Trophoblast cell (in vitro differentiated cells and primary cell): ENCODE measurements at regions not wholly inside any gene's neighbourhood (a gene's known extent, or its start where the extent isn't known, plus 50 kb on each side); places are given as distances from the start of the nearest gene placed in this dataset.

Experiments used
- DNase-seq, 2 donors: peaks; one replicate each; pipeline ENCODE4 v3.0.0-alpha.2; 2016
- H2AFZ ChIP-seq: 2 replicates; pipeline ENCODE4 v1.6.1; 2013; ENCODE audit warnings: low read length, moderate library complexity, mild to moderate bottlenecking; ENCODE audit not compliant: insufficient read depth, poor library complexity
- H2AK5ac ChIP-seq: 2 replicates; pipeline ENCODE4 v1.6.1; 2013; ENCODE audit warnings: mild to moderate bottlenecking, low read length
- H2BK120ac ChIP-seq: 2 replicates; pipeline ENCODE4 v1.6.1; 2013; ENCODE audit warnings: low read length, mild to moderate bottlenecking, moderate library complexity; ENCODE audit not compliant: insufficient read depth, poor library complexity
- H2BK12ac ChIP-seq: 2 replicates; pipeline ENCODE4 v1.6.1; 2013; ENCODE audit warnings: mild to moderate bottlenecking, low read length, moderate library complexity
- H2BK5ac ChIP-seq: 2 replicates; pipeline ENCODE4 v1.6.1; 2013; ENCODE audit warnings: low read length, low read depth, moderate library complexity, mild to moderate bottlenecking; ENCODE audit not compliant: poor library complexity
- H3K14ac ChIP-seq: 2 replicates; pipeline ENCODE4 v1.6.1; 2013; ENCODE audit warnings: mild to moderate bottlenecking, low read length
- H3K18ac ChIP-seq: 2 replicates; pipeline ENCODE4 v1.6.1; 2013; ENCODE audit warnings: mild to moderate bottlenecking, low read length
- H3K23ac ChIP-seq: 2 replicates; pipeline ENCODE4 v1.6.1; 2013; ENCODE audit warnings: low read length
- H3K27ac ChIP-seq: 2 replicates; pipeline ENCODE4 v1.5.1; 2013; ENCODE audit warnings: low read depth, mild to moderate bottlenecking, inconsistent platforms, low read length, moderate library complexity
- H3K27me3 ChIP-seq: 2 replicates; pipeline ENCODE4 v1.6.1; 2013; ENCODE audit warnings: inconsistent platforms, mild to moderate bottlenecking, low read length, moderate library complexity; ENCODE audit not compliant: insufficient read depth
- H3K36me3 ChIP-seq, 2 experiments: 1 replicate in 1 of 2; 2 replicates in 1 of 2; pipeline ENCODE4 v1.6.1; 2013; ENCODE audit warnings: low read length in 2 of 2, mild to moderate bottlenecking in 2 of 2, moderate library complexity in 1 of 2; ENCODE audit not compliant: insufficient read depth in 2 of 2, control insufficient read depth in 1 of 2
- H3K4ac ChIP-seq: 2 replicates; pipeline ENCODE4 v1.6.1; 2013; ENCODE audit warnings: low read depth, mild to moderate bottlenecking, low read length, moderate library complexity
- H3K4me1 ChIP-seq, 2 experiments: 1 replicate in 1 of 2; 2 replicates in 1 of 2; pipeline ENCODE4 v1.6.1; 2013; ENCODE audit warnings: low read length in 2 of 2, mild to moderate bottlenecking in 2 of 2, moderate library complexity in 1 of 2; ENCODE audit not compliant: insufficient read depth in 2 of 2, control insufficient read depth in 1 of 2
- H3K4me2 ChIP-seq: 2 replicates; pipeline ENCODE4 v1.6.1; 2013; ENCODE audit warnings: inconsistent platforms, mild to moderate bottlenecking, low read length, moderate library complexity
- H3K4me3 ChIP-seq: 2 replicates; pipeline ENCODE4 v1.5.1; 2013; ENCODE audit warnings: mild to moderate bottlenecking, low read depth, low read length, inconsistent platforms
- H3K79me1 ChIP-seq: one replicate; pipeline ENCODE4 v1.6.1; 2013; ENCODE audit warnings: low read length
- H3K79me2 ChIP-seq: 2 replicates; pipeline ENCODE4 v1.6.1; 2013; ENCODE audit warnings: low read length, mild to moderate bottlenecking; ENCODE audit not compliant: control insufficient read depth, insufficient read depth, poor library complexity
- H3K9ac ChIP-seq: 2 replicates; pipeline ENCODE4 v1.6.1; 2013; ENCODE audit warnings: mild to moderate bottlenecking, low read length
- H3K9me3 ChIP-seq: 2 replicates; pipeline ENCODE4 v1.6.1; 2013; ENCODE audit warnings: low read depth, mild to moderate bottlenecking, control low read depth, inconsistent platforms, low read length; ENCODE audit not compliant: insufficient read depth
- H4K12ac ChIP-seq: 2 replicates; pipeline ENCODE4 v1.6.1; 2013; ENCODE audit warnings: low read depth, mild to moderate bottlenecking, low read length, moderate library complexity
- H4K8ac ChIP-seq: 2 replicates; pipeline ENCODE4 v1.6.1; 2013; ENCODE audit warnings: low read depth, mild to moderate bottlenecking, low read length, moderate library complexity
- H4K91ac ChIP-seq: one replicate; pipeline ENCODE4 v1.6.1; 2013; ENCODE audit warnings: low read depth, mild to moderate bottlenecking, low read length, moderate library complexity
- WGBS: extraction: QIAGEN DNeasy Blood & Tissue Kit; methylation state at CpG from one replicate; pipeline ENCODE4 v1.1.7; 2013; ENCODE audit warnings: missing lambda C conversion rate; ENCODE audit not compliant: insufficient read length, insufficient coverage; ENCODE audit errors: extremely low coverage; 5-methylcytosine and 5-hydroxymethylcytosine counted together

- Histone ChIP-seq H4K91ac (no peak overlapping the region), H3K9ac (no peak overlapping the region), H2AFZ (no peak overlapping the region), H2BK5ac (no peak overlapping the region), H2AK5ac (no peak overlapping the region), H3K79me2 (no peaks in the 10 kb centered on the region), H3K36me3 (no peaks in the 10 kb centered on the region), H2BK120ac (no peak overlapping the region), H2BK12ac (no peak overlapping the region), H3K14ac (no peak overlapping the region), H3K18ac (no peak overlapping the region), H3K4me3 (no peak overlapping the region), H3K4me1 (no peaks in the 10 kb centered on the region), H4K12ac (no peak overlapping the region), H4K8ac (no peak overlapping the region), H3K79me1 (no peaks in the 10 kb centered on the region), H3K9me3 (peaks cover 2% of the 10 kb centered on the region), H3K4ac (no peak overlapping the region), H3K4me2 (no peak overlapping the region), H3K27me3 (no peaks in the 10 kb centered on the region), H3K27ac (no peak overlapping the region), H3K23ac (no peak overlapping the region)
- no peak for DNase-seq
- WGBS: no CpG with 5 or more reads among the region's 6 CpGs
Observed at GRCh38 chr10:3433988-3434387, 261.4 kb upstream of the PITRM1 start.

DNA sequence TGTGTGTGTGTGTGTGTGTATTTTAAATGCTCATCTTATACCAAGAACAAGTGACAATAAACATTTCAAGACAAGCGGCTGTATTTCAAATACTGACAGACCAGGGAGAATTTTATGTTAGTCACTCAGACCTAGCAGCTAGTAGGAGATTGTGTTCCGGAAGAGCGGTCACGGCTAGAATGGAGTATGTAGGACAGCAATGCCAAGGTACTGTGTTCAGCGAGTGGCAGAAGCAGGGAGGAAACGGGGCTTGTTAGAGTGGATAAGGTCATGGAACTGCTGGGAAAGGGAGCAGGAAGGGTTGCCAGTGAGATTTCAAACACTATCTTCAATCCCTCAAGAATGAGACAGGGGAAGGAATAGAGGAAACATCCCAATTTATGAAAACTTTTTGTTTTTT, 260.5 kb upstream of the PITRM1 start:
- Histone ChIP-seq H2AK5ac (no peak overlapping the region), H3K79me2 (no peaks in the 10 kb centered on the region), H3K14ac (no peak overlapping the region), H4K91ac (no peak overlapping the region), H3K23ac (no peak overlapping the region), H2BK120ac (no peak overlapping the region), H3K4me2 (no peak overlapping the region), H3K9me3 (peaks cover 2% of the 10 kb centered on the region), H3K18ac (no peak overlapping the region), H3K27me3 (no peaks in the 10 kb centered on the region), H3K4ac (no peak overlapping the region), H2BK12ac (no peak overlapping the region), H3K9ac (no peak overlapping the region), H3K27ac (no peak overlapping the region), H4K8ac (no peak overlapping the region), H3K79me1 (no peaks in the 10 kb centered on the region), H2BK5ac (no peak overlapping the region), H3K4me1 (no peaks in the 10 kb centered on the region), H3K36me3 (no peaks in the 10 kb centered on the region), H3K4me3 (no peak overlapping the region), H4K12ac (no peak overlapping the region), H2AFZ (no peak overlapping the region)
- WGBS: no CpG with 5 or more reads among the region's 6 CpGs
- no peak for DNase-seq

- Histone ChIP-seq H3K23ac (no peak overlapping the region), H3K79me1 (no peaks in the 10 kb centered on the region), H4K8ac (no peak overlapping the region), H3K4me1 (no peaks in the 10 kb centered on the region), H2AK5ac (no peak overlapping the region), H3K14ac (no peak overlapping the region), H3K9me3 (peaks cover 2% of the 10 kb centered on the region), H3K18ac (no peak overlapping the region), H3K4ac (no peak overlapping the region), H2BK5ac (no peak overlapping the region), H3K27ac (no peak overlapping the region), H3K4me3 (no peak overlapping the region), H3K9ac (no peak overlapping the region), H4K12ac (no peak overlapping the region), H4K91ac (no peak overlapping the region), H2BK12ac (no peak overlapping the region), H3K4me2 (no peak overlapping the region), H3K36me3 (no peaks in the 10 kb centered on the region), H2BK120ac (no peak overlapping the region), H3K79me2 (no peaks in the 10 kb centered on the region), H3K27me3 (no peaks in the 10 kb centered on the region), H2AFZ (no peak overlapping the region)
- no CpG with 5 or more reads among the region's 4 CpGs for WGBS
- DNase-seq: no peak
Observed at GRCh38 chr10:3432081-3432825, 259.7 kb upstream of the PITRM1 start.

- H2BK12ac ChIP-seq: no peak overlapping the region
- no CpG with 5 or more reads among the region's 1 CpG for WGBS
Observed at GRCh38 chr10:3430501-3430900, 257.9 kb upstream of the PITRM1 start.

More at GRCh38 chr10:3430501-3430900, 257.9 kb upstream of the PITRM1 start:
- no peak overlapping the region for H3K14ac ChIP-seq
- no peak overlapping the region for H3K4me2 ChIP-seq
- no peak overlapping the region for H3K27ac ChIP-seq
- H3K4ac ChIP-seq: no peak overlapping the region
- H2BK5ac ChIP-seq: no peak overlapping the region
- H3K79me1 ChIP-seq: no peaks in the 10 kb centered on the region
- H3K4me3 ChIP-seq: no peak overlapping the region
- peaks cover 0 to 2% of the 10 kb centered on the region in 2 experiments for H3K4me1 ChIP-seq
- no peak overlapping the region for H3K18ac ChIP-seq
- no peak overlapping the region for H3K9ac ChIP-seq
- H3K23ac ChIP-seq: no peak overlapping the region
- H4K8ac ChIP-seq: no peak overlapping the region
- H4K91ac ChIP-seq: no peak overlapping the region
- no peak for DNase-seq
- no peaks in the 10 kb centered on the region for H3K36me3 ChIP-seq
- H3K79me2 ChIP-seq: no peaks in the 10 kb centered on the region
- H2AK5ac ChIP-seq: no peak overlapping the region
- no peak overlapping the region for H4K12ac ChIP-seq
- no peak overlapping the region for H2BK120ac ChIP-seq
- peaks cover 2% of the 10 kb centered on the region for H3K9me3 ChIP-seq
- no peaks in the 10 kb centered on the region for H3K27me3 ChIP-seq
- no peak overlapping the region for H2AFZ ChIP-seq
